H1 (cell line): ENCODE measurements at regions not wholly inside any gene's neighbourhood (a gene's known extent, or its start where the extent isn't known, plus 50 kb on each side); places are given as distances from the start of the nearest gene placed in this dataset.

Experiments used
- CTCF ChIA-PET: fragments of 300-600 bp; sonication (Branson Sonifier 250); formaldehyde crosslinking; loops from one replicate; lab custom pipeline; 2021; ENCODE audit not compliant: partially characterized antibody; lab: Charles Lee
- POLR2A ChIA-PET: fragments of 300-600 bp; sonication (Branson Sonifier 250); formaldehyde crosslinking; loops from one replicate; lab custom pipeline; 2021; ENCODE audit warnings: inconsistent platforms; ENCODE audit not compliant: partially characterized antibody; lab: Charles Lee
- DNase-seq, 2 experiments: peaks; one replicate each; pipeline versions ENCODE4 v3.0.0 to v3.0.0-alpha.2; 2010 to 2022; ENCODE audit warnings: low spot score in 2 of 2, low read depth in 1 of 2, mixed read lengths in 1 of 2
- FAIRE-seq: peaks from 2 replicates; lab custom pipeline; 2011; peaks lifted over from hg19 to GRCh38; lab: Jason Lieb, UNC
- H2AFZ ChIP-seq: 2 replicates; pipeline ENCODE4 v1.8.1; 2012; ENCODE audit warnings: low read length, inconsistent platforms
- H2AK5ac ChIP-seq: 2 replicates; pipeline ENCODE4 v1.6.1; 2013; ENCODE audit warnings: low read depth, low read length
- H2BK120ac ChIP-seq: replicated peaks from 2 replicates; pipeline ENCODE3; 2013; ENCODE audit warnings: low read depth, low read length, inconsistent platforms
- H2BK12ac ChIP-seq: 2 replicates; pipeline ENCODE4 v1.6.1; 2013; ENCODE audit warnings: low read depth, low read length
- H2BK15ac ChIP-seq: 2 replicates; pipeline ENCODE4 v1.6.1; 2013; ENCODE audit warnings: low read length
- H2BK20ac ChIP-seq: 2 replicates; pipeline ENCODE4 v1.6.1; 2013; ENCODE audit warnings: low read length
- H2BK5ac ChIP-seq: 2 replicates; pipeline ENCODE4 v1.6.1; 2013; ENCODE audit warnings: low read depth, low read length
- H3K14ac ChIP-seq: 2 replicates; pipeline ENCODE4 v1.6.1; 2013; ENCODE audit warnings: inconsistent platforms; ENCODE audit not compliant: insufficient read length
- H3K18ac ChIP-seq: 2 replicates; pipeline ENCODE4 v1.6.1; 2013; ENCODE audit warnings: low read length; ENCODE audit errors: extremely low read depth
- H3K23ac ChIP-seq: 2 replicates; pipeline ENCODE4 v1.6.1; 2013; ENCODE audit warnings: inconsistent platforms; ENCODE audit not compliant: insufficient read length
- H3K23me2 ChIP-seq: 2 replicates; pipeline ENCODE4 v1.6.1; 2013; ENCODE audit warnings: low read depth, low read length
- H3K27ac ChIP-seq: 2 replicates; pipeline ENCODE4 v1.6.1; 2011; ENCODE audit warnings: low read depth, low read length, inconsistent platforms
- H3K27me3 ChIP-seq, 4 experiments: replicated peaks in 1 of 4; 1 replicate in 1 of 4; 2 replicates in 3 of 4; pipeline versions ENCODE4 v1.6.1 to v1.8.1; 2011 to 2013; ENCODE audit warnings: low read length in 3 of 4, mild to moderate bottlenecking in 3 of 4, inconsistent platforms in 2 of 4, mixed read lengths in 2 of 4, moderate library complexity in 1 of 4; ENCODE audit not compliant: control insufficient read depth in 3 of 4, insufficient read depth in 3 of 4; ENCODE audit errors: extremely low read depth in 1 of 4
- H3K36me3 ChIP-seq, 4 experiments: 2 replicates each; pipeline versions ENCODE4 v1.6.1 to v1.8.1; 2011 to 2013; ENCODE audit warnings: mild to moderate bottlenecking in 4 of 4, low read length in 3 of 4, moderate library complexity in 2 of 4, control low read depth in 1 of 4, inconsistent platforms in 1 of 4; ENCODE audit not compliant: insufficient read depth in 4 of 4, control insufficient read depth in 2 of 4
- H3K4ac ChIP-seq: replicated peaks from 2 replicates; pipeline ENCODE3; 2013; ENCODE audit warnings: low read length, low read depth, mixed read lengths, inconsistent platforms; ENCODE audit not compliant: insufficient read length
- H3K4me1 ChIP-seq, 4 experiments: replicated peaks in 1 of 4; 1 replicate in 1 of 4; 2 replicates in 3 of 4; pipeline versions ENCODE4 v1.6.1 to v1.8.1; 2011 to 2013; ENCODE audit warnings: low read length in 3 of 4, inconsistent platforms in 2 of 4, mixed read lengths in 1 of 4; ENCODE audit not compliant: insufficient read depth in 4 of 4, control insufficient read depth in 3 of 4
- H3K4me2 ChIP-seq, 2 experiments: 2 replicates each; pipeline versions ENCODE4 v1.6.1 to v1.8.1; 2011 to 2013; ENCODE audit warnings: low read depth in 2 of 2, low read length in 2 of 2, control low read depth in 1 of 2, inconsistent platforms in 1 of 2, mild to moderate bottlenecking in 1 of 2; ENCODE audit not compliant: insufficient read depth in 1 of 2
- H3K4me3 ChIP-seq, 4 experiments: fragments of 200-600, 300-600 bp in 1 of 4; sonication (generic), shearing (Covaris generic), sonication (Bioruptor Twin) in 1 of 4; 2 replicates each; pipeline versions ENCODE4 v1.5.1 to v1.8.1; 2011 to 2016; ENCODE audit warnings: low read length in 4 of 4, low read depth in 3 of 4, control low read depth in 2 of 4, inconsistent platforms in 2 of 4, mild to moderate bottlenecking in 2 of 4, mixed read lengths in 1 of 4, moderate library complexity in 1 of 4; ENCODE audit not compliant: insufficient read depth in 2 of 4; ENCODE audit errors: extremely low read depth in 1 of 4
- H3K56ac ChIP-seq: replicated peaks from 2 replicates; pipeline ENCODE3; 2013; ENCODE audit warnings: low read depth, mild to moderate bottlenecking, mixed read lengths, low read length, inconsistent platforms; ENCODE audit not compliant: insufficient read length
- H3K79me1 ChIP-seq: 2 replicates; pipeline ENCODE4 v1.6.1; 2013; ENCODE audit warnings: low read depth, low read length, control low read depth
- H3K79me2 ChIP-seq, 2 experiments: 2 replicates each; pipeline versions ENCODE4 v1.6.1 to v1.8.1; 2012 to 2013; ENCODE audit warnings: low read length in 2 of 2, mild to moderate bottlenecking in 2 of 2, inconsistent platforms in 1 of 2; ENCODE audit not compliant: insufficient read depth in 2 of 2, control insufficient read depth in 1 of 2
- H3K9ac ChIP-seq, 4 experiments: replicated peaks in 1 of 4; 1 replicate in 1 of 4; 2 replicates in 3 of 4; pipeline versions ENCODE4 v1.6.1 to v1.8.1; 2011 to 2013; ENCODE audit warnings: low read depth in 3 of 4, low read length in 3 of 4, control low read depth in 2 of 4, mild to moderate bottlenecking in 2 of 4, moderate library complexity in 2 of 4, inconsistent platforms in 1 of 4; ENCODE audit errors: extremely low read depth in 1 of 4
- H3K9me3 ChIP-seq, 2 experiments: 2 replicates each; pipeline versions ENCODE4 v1.6.1 to v1.8.1; 2012 to 2013; ENCODE audit warnings: mild to moderate bottlenecking in 2 of 2, moderate library complexity in 2 of 2, control low read depth in 1 of 2, inconsistent platforms in 1 of 2, low read depth in 1 of 2, low read length in 1 of 2, mixed read lengths in 1 of 2; ENCODE audit not compliant: insufficient read depth in 2 of 2
- H4K20me1 ChIP-seq, 2 experiments: replicated peaks in 1 of 2; 2 replicates each; pipeline versions ENCODE3 to v1.8.1; 2011 to 2013; ENCODE audit warnings: inconsistent platforms in 2 of 2, low read length in 2 of 2, mild to moderate bottlenecking in 1 of 2; ENCODE audit not compliant: insufficient read depth in 2 of 2, control insufficient read depth in 1 of 2
- H4K5ac ChIP-seq: 2 replicates; pipeline ENCODE4 v1.6.1; 2013; ENCODE audit warnings: low read length, low read depth, mixed read lengths, inconsistent platforms; ENCODE audit not compliant: insufficient read length
- H4K8ac ChIP-seq: 2 replicates; pipeline ENCODE4 v1.8.0; 2013; ENCODE audit warnings: mild to moderate bottlenecking, moderate library complexity, low read length, inconsistent platforms; ENCODE audit not compliant: insufficient read depth; ENCODE audit errors: extremely low read depth
- H4K91ac ChIP-seq: replicated peaks from 2 replicates; pipeline ENCODE3; 2013; ENCODE audit warnings: low read length, mixed read lengths, inconsistent platforms; ENCODE audit not compliant: insufficient read length
- CEBPB ChIP-seq: IDR thresholded peaks from 2 replicates; pipeline ENCODE4 v1.6.1; 2012; ENCODE audit warnings: low read depth, low read length
- CHD2 ChIP-seq: IDR thresholded peaks from 2 replicates; pipeline ENCODE4 v1.6.1; 2012; ENCODE audit warnings: low read length, improper control_type of control experiment
- EGR1 ChIP-seq: IDR thresholded peaks from 2 replicates; pipeline ENCODE4 v1.6.1; 2011; ENCODE audit warnings: low read depth, low read length, borderline replicate concordance
- EP300 ChIP-seq, 2 experiments: IDR thresholded peaks; 1 replicate in 1 of 2; 2 replicates in 1 of 2; pipeline ENCODE4 v1.6.1; 2011 to 2012; ENCODE audit warnings: low read depth in 2 of 2, low read length in 2 of 2, mild to moderate bottlenecking in 2 of 2, borderline replicate concordance in 1 of 2, inconsistent platforms in 1 of 2, moderate library complexity in 1 of 2
- NRF1 ChIP-seq: IDR thresholded peaks from 2 replicates; pipeline ENCODE4 v1.6.1; 2011; ENCODE audit warnings: mild to moderate bottlenecking, low read depth, low read length, improper control_type of control experiment
- POLR2A ChIP-seq, 2 experiments: IDR thresholded peaks; 1 replicate in 1 of 2; 2 replicates in 1 of 2; pipeline ENCODE4 v1.6.1; 2011; ENCODE audit warnings: low read depth in 2 of 2, low read length in 2 of 2, mild to moderate bottlenecking in 2 of 2; ENCODE audit errors: control extremely low read depth in 1 of 2
- TEAD4 ChIP-seq: IDR thresholded peaks from 2 replicates; pipeline ENCODE4 v1.6.1; 2012; ENCODE audit warnings: low read depth, low read length, inconsistent platforms, mixed read lengths
- WGBS, 2 experiments: shearing (Covaris generic) in 1 of 2; methylation state at CpG; one replicate each; pipeline versions ENCODE4 v1.1.6 to v1.1.7; 2013 to 2015; ENCODE audit warnings: low lambda C conversion rate in 2 of 2, mixed read lengths in 2 of 2, inconsistent platforms in 1 of 2, low coverage in 1 of 2, missing lambda C conversion rate in 1 of 2; ENCODE audit not compliant: insufficient replicate concordance in 2 of 2, insufficient coverage in 1 of 2, insufficient read length in 1 of 2; ENCODE audit errors: extremely low coverage in 1 of 2, missing lambda C conversion rate in 1 of 2; 5-methylcytosine and 5-hydroxymethylcytosine counted together

GRCh38 chr1:187203257-187203656 is 374.5 kb downstream of the PLA2G4A start:
- Histone ChIP-seq H3K36me3 (no peaks in the 10 kb centered on the region), H3K79me1 (no peaks in the 10 kb centered on the region), H3K4me1 (no peaks in the 10 kb centered on the region), H3K4me3 (no peak overlapping the region), H3K9me3 (no peaks in the 10 kb centered on the region), H2BK12ac (no peak overlapping the region), H2BK120ac (no peak overlapping the region), H4K20me1 (no peaks in the 10 kb centered on the region), H3K18ac (no peak overlapping the region), H2AFZ (no peak overlapping the region), H3K79me2 (no peaks in the 10 kb centered on the region), H3K23me2 (no peaks in the 10 kb centered on the region), H3K56ac (no peak overlapping the region), H4K5ac (no peak overlapping the region), H4K91ac (no peak overlapping the region), H3K27me3 (no peaks in the 10 kb centered on the region), H3K9ac (no peak overlapping the region), H4K8ac (no peak overlapping the region), H2BK5ac (no peak overlapping the region), H2BK15ac (no peak overlapping the region), H2AK5ac (no peak overlapping the region), H3K23ac (no peak overlapping the region), H3K14ac (no peak overlapping the region), H2BK20ac (no peak overlapping the region), H3K27ac (no peak overlapping the region), H3K4me2 (no peak overlapping the region), H3K4ac (no peak overlapping the region)
- 93% methylated on average over 2 of the region's 5 CpGs; no CpG with 5 or more reads in 1 of the 2 experiments for WGBS, 2 experiments
- DNase-seq (no peak), FAIRE-seq (no peak)
- ChIA-PET CTCF (no interaction called here), POLR2A (interaction anchor here (0.5 kb wide), 1 partner anchor 954 kb away, joined by 3 read pairs; no protein-coding TSS in a partner anchor)
- TF ChIP-seq CHD2 (no peak), POLR2A (IDR thresholded peaks at IDR 0.05; ENCODE audit: control extremely low read depth in 1 of 2, low read depth in 2 of 2, low read length in 2 of 2) (no peak), TEAD4 (no peak), EGR1 (no peak), NRF1 (no peak), EP300 (IDR thresholded peaks at IDR 0.05; ENCODE audit: borderline replicate concordance in 1 of 2, low read depth in 2 of 2, low read length in 2 of 2) (no peak), CEBPB (no peak)
